ENCODE measurements at regions not wholly inside any gene's neighbourhood (a gene's known extent, or its start where the extent isn't known, plus 50 kb on each side); places are given as distances from the start of the nearest gene placed in this dataset.
A peak's percentile ranks its signal among the peaks of the same experiment; 100 is the strongest.
"Not testable (repeated sequence)": the region's sequence is repeated elsewhere in the genome, so short reads cannot be mapped to it uniquely, and the experiment has no call there.

DNA sequence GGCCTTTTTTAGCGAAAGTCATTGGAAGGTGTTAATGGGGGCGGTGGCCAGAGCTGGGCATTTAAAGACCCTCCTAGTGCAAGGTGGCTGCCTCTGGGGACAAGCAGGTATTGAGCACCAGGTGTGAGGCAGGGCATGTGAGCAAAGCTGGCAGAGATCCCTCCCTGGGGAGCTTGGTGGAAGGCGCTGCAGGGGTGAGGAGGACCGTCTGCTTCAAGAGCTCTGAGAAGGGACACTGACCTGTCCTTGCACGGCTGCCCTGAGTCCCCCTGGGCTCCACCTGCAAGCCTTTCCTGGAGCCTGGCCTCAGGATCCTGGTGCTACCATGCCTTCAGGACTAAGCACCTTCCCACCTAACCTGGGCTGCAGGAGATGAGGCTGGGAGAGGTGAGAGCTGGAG is 127.0 kb upstream of the CIBAR2 start:
- DNase-seq (ENCODE audit: low spot score) = no peak

GRCh38 chr16:85239871-85240270 is 127.6 kb upstream of the CIBAR2 start:
- DNase-seq (ENCODE audit: low spot score) = no peak

DNA sequence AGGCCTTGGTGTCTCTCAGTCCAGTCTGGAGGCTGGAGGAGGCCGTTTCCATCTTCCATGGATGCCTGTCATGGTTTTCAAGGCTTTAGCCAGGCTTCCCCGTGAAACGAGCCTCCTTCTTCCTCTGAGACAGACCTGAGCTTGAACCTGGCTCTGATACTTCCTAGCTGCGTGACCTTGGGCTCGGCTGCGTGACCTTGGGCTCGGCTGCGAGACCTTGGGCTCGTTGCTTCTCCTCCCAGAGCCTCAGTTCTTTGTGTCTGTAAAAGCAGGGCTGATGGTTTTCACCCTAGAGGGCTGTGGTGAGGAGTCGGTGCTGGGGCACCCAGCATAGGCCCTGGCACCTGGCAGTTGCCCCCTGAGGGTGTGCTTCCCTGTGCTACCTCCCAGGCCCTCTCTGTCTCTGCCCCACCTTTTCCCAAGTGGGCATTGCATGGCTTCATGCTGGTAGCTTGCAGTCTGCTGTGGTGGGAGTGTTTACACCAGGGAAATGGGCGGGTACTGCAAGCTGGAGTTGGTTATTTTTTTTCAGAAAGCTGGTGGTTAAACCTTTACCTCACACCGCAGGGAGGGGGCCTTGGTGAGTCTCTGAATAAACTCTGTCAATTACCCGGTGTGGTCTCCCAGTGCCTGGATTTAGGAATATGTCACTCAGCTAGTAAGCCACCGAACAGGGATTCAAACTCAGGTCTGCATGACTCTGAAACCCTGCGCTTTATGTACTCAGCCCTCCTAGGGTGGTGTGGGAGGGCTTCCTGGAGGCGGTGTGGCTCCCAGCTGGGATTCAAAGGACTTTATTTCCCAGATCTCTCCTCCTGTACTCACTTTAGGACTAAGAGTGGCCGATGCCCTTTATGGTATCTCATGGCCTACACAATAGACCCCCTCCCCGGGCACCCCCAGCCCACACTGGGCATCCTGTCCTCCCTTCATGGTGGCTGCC is 129.0 kb upstream of the CIBAR2 start:
- DNase-seq (ENCODE audit: low spot score) = no peak

DNA sequence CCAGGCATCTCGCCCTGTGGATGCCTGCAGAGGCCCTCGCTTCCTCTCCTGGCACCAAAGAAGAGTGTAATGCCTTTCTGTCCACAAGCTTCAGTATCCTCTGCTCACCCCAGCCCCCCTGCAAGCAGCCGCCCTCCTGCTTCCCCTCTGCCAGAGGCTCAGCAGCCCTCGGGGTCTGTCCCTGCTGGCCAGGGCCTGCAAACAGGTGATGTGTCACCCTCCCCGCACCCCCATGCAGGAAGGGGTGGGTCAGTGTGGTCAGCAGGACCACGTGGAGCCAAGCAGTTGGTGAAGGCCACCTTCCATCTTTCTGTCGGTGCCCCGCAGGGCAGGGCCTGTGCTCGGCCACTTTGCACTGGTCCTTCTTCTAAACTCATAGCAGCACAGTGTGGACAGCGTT is 129.9 kb upstream of the CIBAR2 start:
- DNase-seq (ENCODE audit: low spot score) = no peak

DNA sequence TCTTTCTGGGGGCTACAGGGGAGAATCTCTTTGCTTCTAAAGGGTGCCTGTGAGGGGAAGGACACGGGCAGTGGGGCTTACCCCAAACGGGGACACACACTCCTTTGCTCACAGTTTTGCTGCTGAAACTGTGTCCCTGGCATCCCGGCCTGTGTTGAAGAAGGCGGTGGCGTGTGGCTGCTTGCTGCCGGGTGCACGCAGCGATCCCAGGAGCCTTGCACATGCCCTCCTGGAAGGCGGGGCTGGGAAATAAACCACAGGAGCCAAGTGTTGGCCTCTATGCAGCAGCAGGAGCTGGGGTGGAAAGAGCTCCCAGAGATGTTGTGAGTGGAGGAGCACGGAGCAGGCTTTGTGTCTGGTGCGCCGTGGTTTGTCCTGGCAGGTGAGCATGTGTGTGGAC is 131.0 kb upstream of the CIBAR2 start:
- no peak for DNase-seq (ENCODE audit: low spot score)

DNA sequence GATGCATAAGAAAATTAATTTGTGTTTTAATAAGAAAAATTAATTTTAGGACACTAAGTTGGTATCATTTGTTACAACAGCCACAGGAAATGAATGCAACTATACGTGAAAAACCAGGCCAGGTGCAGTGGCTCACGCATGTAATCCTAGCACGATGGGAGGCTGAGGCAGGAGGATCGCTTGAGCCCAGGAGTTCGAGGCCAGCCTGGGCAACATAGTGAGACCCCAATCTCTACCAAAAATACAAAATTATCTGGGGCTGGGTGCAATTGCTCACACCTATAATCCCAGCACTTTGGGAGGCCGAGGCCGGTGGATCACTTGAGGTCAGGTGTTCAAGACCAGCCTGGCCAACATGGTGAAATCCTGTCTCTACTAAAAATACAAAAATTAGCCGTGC is 132.2 kb upstream of the CIBAR2 start:
- DNase-seq (ENCODE audit: low spot score) = not testable (repeated sequence)

DNA sequence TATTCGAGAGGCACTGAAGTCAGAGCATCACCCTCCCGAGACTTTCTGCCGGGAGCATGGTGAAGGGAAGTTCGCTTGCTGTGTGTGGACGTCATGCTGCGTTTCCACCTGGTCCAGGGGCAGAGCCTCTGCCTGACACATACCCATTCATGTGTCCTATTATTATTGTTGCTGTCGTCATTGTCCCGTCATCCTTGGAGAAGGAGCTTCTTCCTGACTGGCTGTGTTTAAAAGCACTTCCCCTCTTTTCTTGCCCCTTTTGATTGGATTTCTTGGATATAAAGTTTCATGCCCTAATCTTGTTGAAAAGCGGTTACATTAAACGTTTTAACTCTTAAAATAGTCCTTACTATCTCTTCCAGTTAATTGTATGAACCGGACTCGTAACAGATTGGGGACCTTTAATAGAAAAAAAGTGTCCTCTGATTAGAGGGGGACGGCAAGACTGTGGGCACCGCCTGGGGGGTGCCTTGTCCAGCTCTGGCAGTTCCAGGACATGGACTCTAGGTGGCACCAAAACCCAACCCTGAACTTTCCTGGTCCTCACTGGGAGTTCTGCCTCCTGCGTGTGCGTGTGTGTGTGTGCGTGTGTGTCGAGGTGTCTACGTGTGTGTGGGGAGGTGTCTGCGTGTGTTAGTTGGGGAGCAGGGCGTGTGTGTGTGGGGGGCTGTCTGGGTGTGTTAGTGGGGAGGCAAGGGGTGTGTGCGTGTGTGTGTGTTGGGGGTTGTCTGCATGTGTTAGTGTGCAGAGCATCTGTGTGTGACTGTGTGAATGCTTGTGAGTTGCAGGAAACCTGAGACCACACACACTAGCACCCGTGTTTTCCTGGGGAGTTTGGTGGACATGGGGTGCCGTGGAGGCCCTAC is 133.3 kb upstream of the CIBAR2 start:
- peak; percentile 78 for DNase-seq (ENCODE audit: low spot score)

DNA sequence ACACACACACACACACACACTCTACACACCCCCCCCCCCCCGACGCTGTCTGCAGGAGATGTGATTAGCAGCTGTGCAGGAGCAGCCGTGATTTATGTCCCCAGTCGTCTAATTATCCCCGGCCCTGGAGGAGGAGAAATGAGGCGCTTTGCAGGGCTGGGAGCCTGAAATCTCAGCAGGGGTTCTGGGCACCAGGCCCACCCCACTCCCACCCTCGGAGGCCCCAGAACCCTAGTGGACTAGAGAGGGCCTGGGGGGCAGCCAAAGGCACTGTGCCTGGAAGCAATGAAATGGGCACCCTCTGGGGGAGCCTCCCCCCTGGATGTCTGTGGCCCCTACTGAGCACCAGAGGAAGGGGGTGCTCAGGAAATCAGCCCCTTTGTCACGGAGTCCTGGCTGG is 134.2 kb upstream of the CIBAR2 start:
- no peak for DNase-seq (ENCODE audit: low spot score)

DNA sequence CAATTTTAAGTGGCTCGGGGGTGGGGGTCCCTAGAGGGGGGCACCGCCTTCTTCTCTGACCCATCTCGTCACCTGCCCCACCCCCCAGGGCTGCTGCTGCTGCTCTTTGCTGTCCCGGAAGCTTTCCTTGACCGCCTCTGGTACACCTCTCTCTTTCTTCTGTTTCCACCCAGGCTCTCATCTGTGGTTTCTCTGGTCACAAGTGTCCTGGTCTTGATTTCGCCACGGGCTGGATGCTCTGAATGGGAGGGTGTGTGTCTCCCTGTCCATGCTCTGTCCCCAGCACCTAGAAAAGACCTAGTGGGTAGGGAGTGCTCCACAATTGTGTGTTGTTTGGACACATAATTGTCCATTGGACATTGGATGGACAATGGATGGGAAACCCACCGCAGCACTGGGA is 134.7 kb upstream of the CIBAR2 start:
- no peak for DNase-seq (ENCODE audit: low spot score)

- peak; percentile 57 for DNase-seq (ENCODE audit: low spot score)
These were observed 136.1 kb upstream of the CIBAR2 start for GRCh38 chr16:85248342-85248741.

DNA sequence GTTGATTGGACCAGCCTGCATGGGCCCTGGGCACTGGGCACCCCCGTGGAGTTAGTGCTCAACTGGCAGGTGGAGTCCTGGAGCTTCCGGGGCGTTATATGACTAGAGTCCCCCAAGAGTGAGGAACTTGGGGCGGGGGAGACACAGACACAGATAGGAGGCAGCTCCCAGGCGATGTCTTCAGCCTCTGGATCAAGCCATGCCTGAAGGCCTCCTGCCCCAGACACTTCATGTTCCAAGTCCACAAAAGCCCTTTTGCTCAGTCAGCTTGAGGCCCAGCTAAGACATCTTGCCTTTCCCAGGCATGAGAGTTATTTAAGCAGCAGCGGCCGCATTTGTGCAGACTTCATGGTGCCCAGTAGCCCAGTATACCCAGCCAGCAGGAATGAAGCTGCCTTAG is 136.6 kb upstream of the CIBAR2 start:
- DNase-seq (ENCODE audit: low spot score) = no peak

GRCh38 chr16:85249418-85250146 is 137.3 kb upstream of the CIBAR2 start:
- no peak for DNase-seq (ENCODE audit: low spot score)

DNA sequence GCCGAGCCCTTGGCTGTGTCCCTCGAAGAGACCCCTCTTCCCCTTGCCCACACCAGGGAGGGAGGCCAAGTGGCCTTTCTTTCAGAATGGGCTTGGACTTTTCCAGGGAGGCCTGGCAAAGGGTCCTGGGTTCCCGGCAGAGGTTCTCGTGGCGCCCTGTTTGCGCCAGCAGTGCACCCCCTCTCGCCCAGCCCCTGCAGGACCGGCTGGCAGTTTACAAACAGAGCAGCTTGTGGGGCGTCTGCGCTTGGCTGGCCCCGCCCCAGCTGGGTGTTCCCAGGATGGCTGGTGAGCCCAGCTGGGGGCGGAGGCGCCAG is 137.8 kb upstream of the CIBAR2 start:
- DNase-seq (ENCODE audit: low spot score) = no peak

DNA sequence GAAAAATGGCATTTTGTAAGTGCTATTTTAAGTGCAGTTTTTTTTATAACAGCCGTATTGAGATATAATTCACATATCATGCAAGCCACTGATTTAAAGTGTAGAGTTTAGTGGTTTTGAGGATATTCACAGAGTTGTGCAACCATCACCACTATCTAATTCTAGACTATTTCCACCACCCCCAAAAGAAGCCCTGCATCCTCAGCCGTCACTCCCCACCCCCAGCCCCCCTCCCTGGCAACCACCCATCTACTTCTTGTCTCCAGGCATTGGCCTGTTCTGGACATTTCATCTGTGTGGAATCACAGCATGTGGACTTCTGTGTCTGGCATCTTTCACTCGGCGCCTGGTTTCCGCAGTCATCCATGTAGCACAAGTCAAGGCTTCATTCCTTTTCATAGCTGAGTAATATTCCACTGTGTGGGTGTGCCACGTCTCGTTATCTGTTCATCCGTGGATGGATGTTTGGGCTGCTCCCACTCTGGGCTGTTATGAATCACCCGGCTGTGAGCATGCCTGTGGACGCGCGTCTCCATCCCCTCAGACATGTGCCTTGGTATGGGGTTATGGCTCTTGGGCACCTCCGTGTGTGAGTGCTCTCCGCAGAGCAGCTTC is 138.4 kb upstream of the CIBAR2 start:
- DNase-seq (ENCODE audit: low spot score) = no peak

GRCh38 chr16:85251225-85251760 is 139.0 kb upstream of the CIBAR2 start:
- DNase-seq (ENCODE audit: low spot score) = no peak

- no peak for DNase-seq (ENCODE audit: low spot score)
These were observed 139.7 kb upstream of the CIBAR2 start for GRCh38 chr16:85252014-85252413.

DNA sequence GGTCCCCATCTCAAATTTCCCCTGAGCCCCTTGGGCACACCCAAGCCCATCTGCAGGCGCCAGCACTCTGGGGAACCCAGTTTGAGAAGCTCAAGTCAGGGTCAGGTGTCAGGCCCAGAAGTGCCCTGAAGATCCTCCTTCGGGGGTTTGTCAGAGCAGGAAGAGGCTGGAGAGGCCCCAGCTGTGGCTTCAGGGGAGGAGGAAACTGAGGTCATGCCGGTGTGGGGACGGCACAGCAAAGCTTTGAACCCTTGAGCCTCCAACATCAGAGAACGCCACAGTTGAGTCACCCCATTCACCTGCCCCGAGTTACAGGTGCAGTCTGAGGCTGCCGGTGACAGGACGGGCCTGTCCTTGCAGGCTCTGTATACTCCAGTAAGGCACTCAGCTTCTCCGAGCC is 140.2 kb upstream of the CIBAR2 start:
- DNase-seq (ENCODE audit: low spot score) = no peak

GRCh38 chr16:85253084-85253941 is 141.0 kb upstream of the CIBAR2 start:
- peak; percentile 89 for DNase-seq (ENCODE audit: low spot score)

DNA sequence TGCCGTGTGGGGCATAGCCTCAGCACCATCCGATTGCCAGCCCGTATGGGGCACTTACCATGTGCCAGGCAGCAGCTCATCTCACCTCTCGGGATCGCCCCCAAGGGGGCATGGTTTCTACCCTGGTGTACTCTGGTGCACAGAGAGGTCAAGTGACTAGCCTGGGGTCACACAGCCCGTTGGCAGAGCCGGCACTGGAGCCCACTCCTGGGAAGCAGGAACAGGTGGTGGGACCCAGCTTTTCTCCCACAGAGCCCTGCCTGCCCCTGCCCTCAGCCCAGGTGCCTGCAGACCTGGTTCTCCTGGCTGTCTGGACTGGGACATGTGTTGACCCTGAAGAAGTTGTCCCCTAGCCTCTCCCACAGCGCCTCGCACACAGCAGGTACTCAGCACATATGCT is 141.8 kb upstream of the CIBAR2 start:
- no peak for DNase-seq (ENCODE audit: low spot score)

- no peak for DNase-seq (ENCODE audit: low spot score)
These were observed 142.6 kb upstream of the CIBAR2 start for GRCh38 chr16:85254921-85255320.

GRCh38 chr16:85255777-85256176 is 143.5 kb upstream of the CIBAR2 start:
- no peak for DNase-seq (ENCODE audit: low spot score)

Data from D341Med (cell line).